Nephron (organoid): ENCODE measurements at regions not wholly inside any gene's neighbourhood (a gene's known extent, or its start where the extent isn't known, plus 50 kb on each side); places are given as distances from the start of the nearest gene placed in this dataset.
A peak's percentile ranks its signal among the peaks of the same experiment; 100 is the strongest.

Experiments
- H3K27ac Mint-ChIP-seq, 3 experiments: 2 replicates each; pipeline ENCODE4 v1.8.0; 2020; ENCODE audit warnings: mixed read lengths in 3 of 3, mild to moderate bottlenecking in 2 of 3, moderate library complexity in 1 of 3
- H3K27me3 Mint-ChIP-seq: 2 replicates; pipeline ENCODE4 v1.8.0; 2021; ENCODE audit warnings: low read depth, mild to moderate bottlenecking, moderate library complexity, mixed read lengths
- H3K36me3 Mint-ChIP-seq: 2 replicates; pipeline ENCODE4 v1.8.0; 2020; ENCODE audit warnings: low read depth, mixed read lengths
- H3K4me1 Mint-ChIP-seq: 2 replicates; pipeline ENCODE4 v1.8.0; 2020; ENCODE audit warnings: mixed read lengths
- H3K4me3 Mint-ChIP-seq, 3 experiments: 2 replicates each; pipeline ENCODE4 v1.8.0; 2020; ENCODE audit warnings: mild to moderate bottlenecking in 3 of 3, mixed read lengths in 3 of 3, moderate library complexity in 2 of 3
- H3K9me3 Mint-ChIP-seq: 2 replicates; pipeline ENCODE4 v1.8.0; 2020; ENCODE audit warnings: mixed read lengths
- TF ChIP-seq, protein P1 (sequence below), 3 experiments: fragments of 200-600 bp; sonication (generic); IDR thresholded peaks; one replicate each; pipeline ENCODE4 v1.5.0; 2021; ENCODE audit warnings: antibody characterized with exemption in 3 of 3; ENCODE audit not compliant: unreplicated experiment in 3 of 3

DNA sequence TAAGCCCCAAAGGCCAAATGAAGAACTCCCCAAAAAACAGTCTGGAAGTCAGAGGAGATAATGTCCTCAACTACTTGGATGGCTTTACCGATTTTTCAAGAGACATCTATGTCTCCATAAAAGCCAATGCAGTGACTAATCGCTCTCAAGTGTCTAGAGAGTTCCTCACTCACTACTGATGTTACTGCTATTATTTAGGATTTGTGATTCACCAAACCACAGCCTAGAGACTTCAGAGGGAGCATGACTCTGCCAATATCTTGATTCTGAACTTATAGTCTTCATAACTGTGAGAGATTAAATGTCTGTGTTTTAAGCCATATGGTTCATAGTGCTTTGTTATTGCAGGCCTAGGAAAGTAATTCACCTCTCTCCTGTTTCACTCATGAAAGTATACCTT lies 160.2 kb downstream of the IPMK start:
- H3K27me3 Mint-ChIP-seq: no peaks in the 10 kb centered on the region
- H3K27ac Mint-ChIP-seq: no peak overlapping the region
- no peaks in the 10 kb centered on the region for H3K36me3 Mint-ChIP-seq
- no peaks in the 10 kb centered on the region for H3K9me3 Mint-ChIP-seq
- H3K4me3 Mint-ChIP-seq: no peak overlapping the region
- no peaks in the 10 kb centered on the region for H3K4me1 Mint-ChIP-seq
- TF ChIP-seq, protein P1, sequence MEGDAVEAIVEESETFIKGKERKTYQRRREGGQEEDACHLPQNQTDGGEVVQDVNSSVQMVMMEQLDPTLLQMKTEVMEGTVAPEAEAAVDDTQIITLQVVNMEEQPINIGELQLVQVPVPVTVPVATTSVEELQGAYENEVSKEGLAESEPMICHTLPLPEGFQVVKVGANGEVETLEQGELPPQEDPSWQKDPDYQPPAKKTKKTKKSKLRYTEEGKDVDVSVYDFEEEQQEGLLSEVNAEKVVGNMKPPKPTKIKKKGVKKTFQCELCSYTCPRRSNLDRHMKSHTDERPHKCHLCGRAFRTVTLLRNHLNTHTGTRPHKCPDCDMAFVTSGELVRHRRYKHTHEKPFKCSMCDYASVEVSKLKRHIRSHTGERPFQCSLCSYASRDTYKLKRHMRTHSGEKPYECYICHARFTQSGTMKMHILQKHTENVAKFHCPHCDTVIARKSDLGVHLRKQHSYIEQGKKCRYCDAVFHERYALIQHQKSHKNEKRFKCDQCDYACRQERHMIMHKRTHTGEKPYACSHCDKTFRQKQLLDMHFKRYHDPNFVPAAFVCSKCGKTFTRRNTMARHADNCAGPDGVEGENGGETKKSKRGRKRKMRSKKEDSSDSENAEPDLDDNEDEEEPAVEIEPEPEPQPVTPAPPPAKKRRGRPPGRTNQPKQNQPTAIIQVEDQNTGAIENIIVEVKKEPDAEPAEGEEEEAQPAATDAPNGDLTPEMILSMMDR (IDR thresholded peaks at IDR 0.05; ENCODE audit: unreplicated experiment in 3 of 3): no peak

DNA sequence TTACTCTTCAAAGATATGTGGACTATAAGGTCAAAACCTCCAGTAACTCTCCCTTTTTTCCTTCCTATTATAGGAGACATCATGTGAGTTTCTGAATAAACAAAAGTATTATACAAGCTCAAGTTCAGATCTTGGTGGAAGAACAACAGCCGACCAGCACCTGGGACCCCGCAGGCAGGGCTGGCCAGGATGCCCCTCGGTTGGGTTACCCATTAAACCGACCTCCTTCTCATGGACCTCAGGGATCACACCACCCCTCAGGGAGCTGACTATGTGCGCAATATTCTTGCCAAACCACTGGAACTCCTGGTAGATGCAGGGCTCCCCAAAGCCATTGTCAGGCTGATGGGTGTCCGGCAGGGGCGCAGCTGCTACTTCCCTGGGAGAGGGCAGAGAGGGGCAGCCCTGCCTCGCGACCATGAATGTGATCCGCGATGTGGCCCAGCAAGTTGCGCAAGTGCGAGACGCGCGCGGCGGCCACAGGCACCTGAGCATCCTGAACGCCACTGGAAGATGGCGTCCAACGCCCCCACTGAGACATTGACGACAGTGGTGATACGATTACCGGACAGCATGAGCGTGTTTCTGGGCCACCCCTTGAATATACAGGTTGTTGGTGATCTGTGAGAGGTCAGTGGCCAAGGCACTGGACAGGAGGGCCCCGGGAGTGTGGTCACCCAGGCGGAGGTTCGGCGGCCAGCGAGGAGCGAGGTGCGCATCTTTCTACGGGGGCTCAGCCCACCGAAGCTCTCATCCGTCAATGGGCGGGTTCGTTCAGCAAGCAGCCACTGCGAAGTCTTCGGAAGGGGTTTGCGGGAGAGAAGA lies 161.3 kb downstream of the IPMK start:
- no peaks in the 10 kb centered on the region for H3K4me1 Mint-ChIP-seq
- TF ChIP-seq, protein P1 (IDR thresholded peaks at IDR 0.05; ENCODE audit: unreplicated experiment in 3 of 3): no peak
- no peak overlapping the region for H3K27ac Mint-ChIP-seq
- H3K9me3 Mint-ChIP-seq: peaks cover 3% of the 10 kb centered on the region
- H3K4me3 Mint-ChIP-seq: no peak overlapping the region
- no peaks in the 10 kb centered on the region for H3K27me3 Mint-ChIP-seq
- H3K36me3 Mint-ChIP-seq: no peaks in the 10 kb centered on the region

DNA sequence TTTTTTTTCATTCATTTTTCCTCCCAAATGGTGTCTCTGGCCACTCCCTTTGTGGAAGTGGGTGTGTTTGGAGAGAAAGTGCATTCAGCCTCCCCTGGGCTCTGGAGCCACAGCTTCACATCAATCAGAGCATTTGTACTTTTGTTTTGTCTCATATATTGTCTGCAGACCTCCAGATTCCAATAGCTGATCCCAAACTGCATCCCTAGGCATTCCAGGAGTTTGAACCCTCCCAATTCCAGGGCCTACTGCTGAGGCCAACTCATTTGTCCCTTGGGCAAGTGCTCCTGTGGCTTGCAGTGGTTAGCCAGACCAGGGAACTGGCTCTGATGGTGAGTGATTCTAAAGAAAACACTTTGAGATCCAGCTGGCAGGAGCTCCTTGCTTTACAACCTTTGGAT lies 163.3 kb downstream of the IPMK start:
- Mint-ChIP-seq H3K9me3 (peaks cover 3% of the 10 kb centered on the region), H3K27me3 (no peaks in the 10 kb centered on the region), H3K36me3 (no peaks in the 10 kb centered on the region), H3K4me1 (no peaks in the 10 kb centered on the region), H3K27ac (peak overlapping the region in 1 of 3 experiments; percentile 75), H3K4me3 (no peak overlapping the region)
- TF ChIP-seq, protein P1 (IDR thresholded peaks at IDR 0.05; ENCODE audit: unreplicated experiment in 3 of 3): no peak

DNA sequence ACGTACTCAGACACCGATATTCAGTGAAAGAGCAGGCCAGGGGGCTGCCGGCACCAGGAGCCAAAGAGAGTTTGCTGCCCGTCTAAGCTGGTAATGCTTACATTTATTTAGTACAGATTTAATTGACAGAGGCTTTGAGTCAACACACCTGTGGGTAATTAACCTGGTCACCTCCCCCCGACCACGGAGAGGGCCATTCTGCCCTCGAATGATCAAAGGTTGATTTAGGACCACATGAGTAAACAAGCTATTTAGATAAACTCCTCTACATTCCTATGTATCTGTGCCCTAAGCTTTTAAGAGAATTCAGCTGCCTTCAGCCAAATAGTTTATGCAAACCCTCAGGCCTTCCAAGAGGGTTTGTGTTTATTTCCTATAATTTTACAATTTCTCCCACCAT lies 164.8 kb downstream of the IPMK start:
- Mint-ChIP-seq H3K27ac (no peak overlapping the region), H3K4me3 (no peak overlapping the region), H3K9me3 (peaks cover 3% of the 10 kb centered on the region), H3K4me1 (no peaks in the 10 kb centered on the region), H3K27me3 (no peaks in the 10 kb centered on the region), H3K36me3 (no peaks in the 10 kb centered on the region)
- TF ChIP-seq, protein P1 (IDR thresholded peaks at IDR 0.05; ENCODE audit: unreplicated experiment in 3 of 3): no peak

DNA sequence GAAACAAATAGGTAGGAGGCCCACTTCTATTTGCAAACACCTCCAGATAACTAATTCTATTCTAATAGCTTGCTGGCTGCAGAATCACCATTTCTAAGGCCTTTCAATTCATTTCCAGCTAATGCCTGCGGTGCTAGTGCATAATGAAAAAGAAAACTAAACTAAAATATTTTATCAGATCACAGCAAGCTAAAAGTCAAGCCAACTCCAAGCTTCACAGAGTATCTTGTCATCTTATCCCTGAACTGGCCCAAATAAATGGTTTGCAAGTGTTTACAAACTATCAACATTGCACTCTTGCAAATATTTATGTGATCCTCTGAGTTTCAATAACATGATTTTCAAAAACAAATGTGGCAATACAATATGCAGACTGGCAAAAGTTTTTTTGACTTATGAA lies 166.0 kb downstream of the IPMK start:
- TF ChIP-seq, protein P1 (IDR thresholded peaks at IDR 0.05; ENCODE audit: unreplicated experiment in 3 of 3): no peak
- H3K27me3 Mint-ChIP-seq: no peaks in the 10 kb centered on the region
- no peak overlapping the region for H3K4me3 Mint-ChIP-seq
- H3K36me3 Mint-ChIP-seq: no peaks in the 10 kb centered on the region
- no peak overlapping the region for H3K27ac Mint-ChIP-seq
- no peaks in the 10 kb centered on the region for H3K4me1 Mint-ChIP-seq
- peaks cover 3% of the 10 kb centered on the region for H3K9me3 Mint-ChIP-seq
